Thymus (tissue), 11 donors: ENCODE measurements at regions not wholly inside any gene's neighbourhood (a gene's known extent, or its start where the extent isn't known, plus 50 kb on each side); places are given as distances from the start of the nearest gene placed in this dataset.

Experiments used
- DNase-seq, 9 donors: peaks; one replicate each; pipeline ENCODE4 v3.0.0-alpha.2; 2013; ENCODE audit warnings: low spot score in 9 of 9, low read depth in 6 of 9, missing footprints in 1 of 9
- H3K27ac ChIP-seq, 2 donors: one replicate each; pipeline ENCODE4 v1.5.1; 2013; ENCODE audit warnings: control low read depth in 1 of 2, low read depth in 1 of 2, low read length in 1 of 2, mild to moderate bottlenecking in 1 of 2, moderate library complexity in 1 of 2
- H3K27me3 ChIP-seq, 2 donors: one replicate each; pipeline ENCODE4 v1.5.1; 2013; ENCODE audit warnings: low read length in 1 of 2; ENCODE audit not compliant: control insufficient read depth in 2 of 2, insufficient read depth in 1 of 2
- H3K36me3 ChIP-seq, 2 donors: one replicate each; pipeline ENCODE4 v1.5.1; 2013; ENCODE audit warnings: low read length in 1 of 2, mild to moderate bottlenecking in 1 of 2, moderate library complexity in 1 of 2; ENCODE audit not compliant: control insufficient read depth in 2 of 2, insufficient read depth in 2 of 2
- H3K4me1 ChIP-seq, 2 donors: one replicate each; pipeline ENCODE4 v1.5.1; 2013; ENCODE audit warnings: low read length in 2 of 2; ENCODE audit not compliant: control insufficient read depth in 2 of 2, insufficient read depth in 2 of 2
- H3K4me3 ChIP-seq, 2 donors: one replicate each; pipeline ENCODE4 v1.5.1; 2013; ENCODE audit warnings: low read length in 2 of 2, control low read depth in 1 of 2, mild to moderate bottlenecking in 1 of 2
- H3K9me3 ChIP-seq, 2 donors: one replicate each; pipeline ENCODE4 v1.5.1; 2013; ENCODE audit warnings: low read length in 1 of 2, mild to moderate bottlenecking in 1 of 2; ENCODE audit not compliant: control insufficient read depth in 2 of 2, insufficient read depth in 1 of 2
- WGBS: extraction: QIAGEN DNeasy Blood & Tissue Kit; methylation state at CpG from one replicate; pipeline ENCODE4 v1.1.7; 2013; 5-methylcytosine and 5-hydroxymethylcytosine counted together
- donor health status: healthy.

- Histone ChIP-seq H3K9me3 (peaks cover 0 to 3% of the 10 kb centered on the region in 2 donors), H3K27ac (no peak overlapping the region), H3K27me3 (no peaks in the 10 kb centered on the region), H3K4me1 (peaks cover 0 to 29% of the 10 kb centered on the region in 2 donors), H3K4me3 (no peak overlapping the region), H3K36me3 (no peaks in the 10 kb centered on the region)
- peak in 6 of 9 donors; percentile 35 to 73 (median 53) for DNase-seq
- WGBS, result 66% methylated on average over 7 of the region's 7 CpGs
These were observed 55.3 kb upstream of the IL17B start for GRCh38 chr5:149434162-149435014.

GRCh38 chr5:149433524-149434131, 54.5 kb upstream of the IL17B start:
- no peak for DNase-seq
- WGBS, result 93% methylated on average over 8 of the region's 8 CpGs
- H3K36me3 ChIP-seq, result no peaks in the 10 kb centered on the region
- no peaks in the 10 kb centered on the region for H3K27me3 ChIP-seq
- no peak overlapping the region for H3K4me3 ChIP-seq
- no peak overlapping the region for H3K27ac ChIP-seq
- peaks cover 0 to 31% of the 10 kb centered on the region in 2 donors for H3K4me1 ChIP-seq
- peaks cover 0 to 3% of the 10 kb centered on the region in 2 donors for H3K9me3 ChIP-seq

- H3K36me3 ChIP-seq, result no peaks in the 10 kb centered on the region
- no peak overlapping the region for H3K27ac ChIP-seq
- WGBS, result 87% methylated on average over 3 of the region's 3 CpGs
- H3K4me3 ChIP-seq, result no peak overlapping the region
- H3K27me3 ChIP-seq, result no peaks in the 10 kb centered on the region
- H3K4me1 ChIP-seq, result peaks cover 0 to 27% of the 10 kb centered on the region in 2 donors
- H3K9me3 ChIP-seq, result peaks cover 0 to 3% of the 10 kb centered on the region in 2 donors
- DNase-seq, result no peak
These were observed 53.9 kb upstream of the IL17B start for GRCh38 chr5:149432911-149433401.

GRCh38 chr5:149432376-149432775, 53.3 kb upstream of the IL17B start:
- Histone ChIP-seq H3K4me1 (peaks cover 0 to 24% of the 10 kb centered on the region in 2 donors), H3K27me3 (no peaks in the 10 kb centered on the region), H3K27ac (no peak overlapping the region), H3K36me3 (no peaks in the 10 kb centered on the region), H3K9me3 (peaks cover 0 to 3% of the 10 kb centered on the region in 2 donors), H3K4me3 (no peak overlapping the region)
- 92% methylated on average over 7 of the region's 7 CpGs for WGBS
- DNase-seq, result no peak

GRCh38 chr5:149429839-149430721, 51.0 kb upstream of the IL17B start:
- Histone ChIP-seq H3K27me3 (no peaks in the 10 kb centered on the region), H3K9me3 (peaks cover 0 to 3% of the 10 kb centered on the region in 2 donors), H3K4me3 (no peak overlapping the region), H3K4me1 (peaks cover 0 to 24% of the 10 kb centered on the region in 2 donors), H3K36me3 (no peaks in the 10 kb centered on the region), H3K27ac (peak overlapping the region in 1 of 2 donors; percentile 9)
- 61% methylated on average over 15 of the region's 15 CpGs for WGBS
- DNase-seq, result no peak
